Coronary artery (tissue), 2 donors: ENCODE measurements at regions not wholly inside any gene's neighbourhood (a gene's known extent, or its start where the extent isn't known, plus 50 kb on each side); places are given as distances from the start of the nearest gene placed in this dataset.
"Not testable (repeated sequence)": the region's sequence is repeated elsewhere in the genome, so short reads cannot be mapped to it uniquely, and the experiment has no call there.

Source experiments
- DNase-seq: peaks from one replicate; pipeline ENCODE4 v3.0.0-alpha.2; 2017; ENCODE audit warnings: low spot score
- H3K27ac ChIP-seq, 2 donors: fragments of 200-600 bp; sonication (generic); one replicate each; pipeline ENCODE4 v1.5.1; 2016 to 2019
- H3K4me3 ChIP-seq: fragments of 200-600 bp; sonication (generic); 2 replicates; pipeline ENCODE4 v1.5.1; 2016; ENCODE audit warnings: mild to moderate bottlenecking, moderate library complexity
- TF ChIP-seq, protein P1 (sequence below): fragments of 200-600 bp; sonication (generic); IDR thresholded peaks from one replicate; pipeline ENCODE4 v1.5.1; 2019; ENCODE audit warnings: antibody characterized with exemption

DNA sequence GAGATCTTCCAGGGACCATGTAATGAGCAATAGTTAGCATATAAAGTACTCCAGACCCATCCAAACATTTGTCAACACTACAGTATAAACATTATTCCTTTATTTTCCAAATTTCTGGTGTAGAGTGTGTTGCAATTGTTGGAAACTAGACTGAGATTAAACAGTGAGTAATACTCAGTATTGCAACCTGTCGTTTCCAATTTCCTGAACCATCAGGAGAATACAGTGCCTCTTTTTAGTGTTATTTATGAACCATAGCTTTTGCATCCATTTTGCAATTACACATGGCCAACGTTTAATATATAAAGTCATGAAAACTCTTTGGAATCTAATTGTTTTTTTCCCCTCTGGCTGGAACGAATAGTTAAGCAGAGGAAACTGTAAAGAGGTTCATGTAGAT, 58.3 kb upstream of the DHRSX start:
- Histone ChIP-seq H3K27ac (no peak overlapping the region), H3K4me3 (no peak overlapping the region)
- DNase-seq: no peak
- TF ChIP-seq, protein P1, sequence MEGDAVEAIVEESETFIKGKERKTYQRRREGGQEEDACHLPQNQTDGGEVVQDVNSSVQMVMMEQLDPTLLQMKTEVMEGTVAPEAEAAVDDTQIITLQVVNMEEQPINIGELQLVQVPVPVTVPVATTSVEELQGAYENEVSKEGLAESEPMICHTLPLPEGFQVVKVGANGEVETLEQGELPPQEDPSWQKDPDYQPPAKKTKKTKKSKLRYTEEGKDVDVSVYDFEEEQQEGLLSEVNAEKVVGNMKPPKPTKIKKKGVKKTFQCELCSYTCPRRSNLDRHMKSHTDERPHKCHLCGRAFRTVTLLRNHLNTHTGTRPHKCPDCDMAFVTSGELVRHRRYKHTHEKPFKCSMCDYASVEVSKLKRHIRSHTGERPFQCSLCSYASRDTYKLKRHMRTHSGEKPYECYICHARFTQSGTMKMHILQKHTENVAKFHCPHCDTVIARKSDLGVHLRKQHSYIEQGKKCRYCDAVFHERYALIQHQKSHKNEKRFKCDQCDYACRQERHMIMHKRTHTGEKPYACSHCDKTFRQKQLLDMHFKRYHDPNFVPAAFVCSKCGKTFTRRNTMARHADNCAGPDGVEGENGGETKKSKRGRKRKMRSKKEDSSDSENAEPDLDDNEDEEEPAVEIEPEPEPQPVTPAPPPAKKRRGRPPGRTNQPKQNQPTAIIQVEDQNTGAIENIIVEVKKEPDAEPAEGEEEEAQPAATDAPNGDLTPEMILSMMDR: no peak

DNA sequence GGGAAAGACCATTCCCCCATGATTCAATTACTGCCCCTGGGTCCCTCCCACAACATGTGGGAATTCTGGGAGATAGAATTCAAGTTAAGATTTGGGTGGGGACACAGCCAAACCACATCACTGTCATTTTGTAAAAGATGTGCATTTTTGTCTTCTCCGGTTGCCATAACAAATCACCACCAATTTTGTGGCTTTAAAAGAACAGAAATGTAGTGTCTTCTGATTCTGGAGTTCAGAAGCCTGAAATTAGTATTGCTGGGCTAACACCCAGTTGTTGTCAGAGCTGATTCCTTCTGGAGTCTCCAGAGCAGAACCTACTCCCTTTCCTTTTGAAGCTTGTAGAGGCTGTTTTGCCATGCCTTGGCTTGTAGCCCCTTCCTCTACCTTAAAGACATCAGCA, 54.1 kb upstream of the DHRSX start:
- no peak overlapping the region for H3K4me3 ChIP-seq
- TF ChIP-seq, protein P1: no peak
- DNase-seq: no peak
- no peak overlapping the region for H3K27ac ChIP-seq

DNA sequence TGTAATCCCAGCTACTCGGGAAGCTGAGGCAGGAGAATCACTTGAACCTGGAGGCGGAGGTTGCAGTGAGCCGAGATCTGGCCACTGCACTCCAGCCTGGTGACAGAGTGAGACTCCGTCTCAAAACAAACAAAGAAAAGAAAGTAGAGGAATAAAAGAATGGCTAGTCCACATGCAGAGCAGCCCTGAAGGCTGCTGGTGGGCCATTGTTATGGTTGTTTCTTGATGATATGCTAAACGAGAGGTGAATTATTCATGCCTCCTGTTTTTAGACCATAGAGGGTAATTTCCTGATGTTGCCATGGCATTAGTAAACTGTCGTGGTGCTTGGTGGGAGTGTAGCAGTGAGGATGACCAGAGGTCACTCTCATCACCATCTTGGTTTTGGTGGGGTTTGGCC, 53.3 kb upstream of the DHRSX start:
- H3K4me3 ChIP-seq, H3K27ac ChIP-seq, DNase-seq: not testable (repeated sequence)

DNA sequence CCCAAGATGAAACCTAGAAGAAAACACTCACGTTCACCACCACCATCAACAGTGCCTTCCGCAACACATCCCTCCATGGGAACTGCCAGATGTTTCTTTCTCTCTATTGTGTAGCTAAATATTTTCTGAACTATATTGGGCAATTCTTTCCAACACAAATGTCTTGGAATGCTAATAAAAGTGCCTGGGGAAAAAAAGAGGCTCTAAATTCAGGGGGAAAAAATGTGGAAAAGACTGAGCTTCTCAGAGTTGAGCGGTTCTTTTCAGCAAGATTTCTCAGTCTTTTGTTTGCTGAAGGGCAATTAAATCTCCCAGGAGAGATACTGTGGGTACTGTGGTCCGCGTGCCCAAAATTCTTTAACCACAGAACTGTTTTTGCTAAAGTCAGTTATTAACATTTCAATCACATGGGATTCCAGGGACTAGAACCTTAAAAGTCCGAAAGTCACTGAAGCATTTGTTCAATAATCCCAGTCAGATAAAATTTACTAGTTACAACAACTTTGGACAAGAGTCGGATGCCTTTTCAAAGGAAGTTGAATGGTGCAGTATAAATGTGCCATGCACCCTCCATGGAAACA, 51.9 kb upstream of the DHRSX start:
- Histone ChIP-seq H3K4me3 (no peak overlapping the region), H3K27ac (no peak overlapping the region)
- DNase-seq: no peak
- TF ChIP-seq, protein P1: no peak

DNA sequence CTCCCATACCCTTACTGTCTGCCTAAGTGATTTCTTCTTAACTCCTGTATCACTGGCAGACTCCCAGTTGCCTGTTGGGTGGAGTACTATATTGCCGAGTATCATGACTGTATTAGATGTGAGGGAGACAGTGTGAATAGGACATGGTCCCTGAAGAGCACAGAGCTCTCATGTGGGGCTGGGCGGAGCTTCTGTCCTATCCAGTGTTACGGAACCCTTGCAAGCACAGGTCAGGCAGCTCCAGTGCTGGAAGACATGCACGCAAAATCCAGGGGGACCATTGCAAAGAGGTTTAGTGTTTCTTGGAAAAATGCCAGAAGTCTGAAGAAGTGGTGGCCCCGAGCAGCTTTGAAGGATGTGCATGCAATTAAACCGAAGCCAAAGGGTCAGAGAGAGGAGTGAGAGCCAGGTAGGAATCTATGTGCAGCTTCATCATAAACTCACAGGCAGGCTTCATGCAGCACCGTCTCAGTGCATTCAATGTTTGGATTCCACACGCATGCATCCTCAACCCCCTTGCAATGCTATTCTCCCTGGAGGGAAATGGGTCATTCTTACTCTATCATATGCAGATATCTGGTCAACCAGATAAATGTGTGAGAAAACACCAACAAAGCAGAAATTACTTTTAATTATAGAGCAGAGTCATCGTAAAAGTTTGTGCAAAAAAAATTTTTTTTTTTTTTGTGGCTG, 49.7 kb upstream of the DHRSX start:
- no peak overlapping the region for H3K27ac ChIP-seq
- DNase-seq: no peak
- H3K4me3 ChIP-seq: no peak overlapping the region
- TF ChIP-seq, protein P1: no peak
